Natural killer cell (primary cell): ENCODE measurements at regions not wholly inside any gene's neighbourhood (a gene's known extent, or its start where the extent isn't known, plus 50 kb on each side); places are given as distances from the start of the nearest gene placed in this dataset.

Experiments
- ATAC-seq, 3 donors: fragments of 150-1000 bp in 2 of 3; fragments of 200-7000 bp in 1 of 3; cut with Tn5 transposase; 1 replicate in 1 of 3; 2 replicates in 2 of 3; pipeline ENCODE4 v1.10.0; 2021; ENCODE audit warnings: mild to moderate bottlenecking in 2 of 3, moderate library complexity in 2 of 3
- DNase-seq, 2 donors: peaks; one replicate each; pipeline versions ENCODE4 v3.0.0 to v3.0.0-alpha.2; 2013 to 2021; ENCODE audit warnings: mixed read lengths in 1 of 2
- H3K27ac ChIP-seq: one replicate; pipeline ENCODE4 v1.5.1; 2013; ENCODE audit warnings: mild to moderate bottlenecking, low read length
- H3K27me3 ChIP-seq: one replicate; pipeline ENCODE4 v1.6.1; 2013; ENCODE audit warnings: low read length; ENCODE audit not compliant: control insufficient read depth, insufficient read depth
- H3K36me3 ChIP-seq: one replicate; pipeline ENCODE4 v1.6.1; 2013; ENCODE audit warnings: low read length; ENCODE audit not compliant: control insufficient read depth, insufficient read depth
- H3K4me1 ChIP-seq: one replicate; pipeline ENCODE4 v1.6.1; 2013; ENCODE audit warnings: low read length; ENCODE audit not compliant: control insufficient read depth, insufficient read depth
- H3K4me3 ChIP-seq: one replicate; pipeline ENCODE4 v1.5.1; 2013; ENCODE audit warnings: low read length
- H3K9me3 ChIP-seq: one replicate; pipeline ENCODE4 v1.6.1; 2013; ENCODE audit warnings: low read length; ENCODE audit not compliant: control insufficient read depth, insufficient read depth
- H3K27ac Mint-ChIP-seq, 2 donors: one replicate each; pipeline ENCODE4 v1.8.0; 2022; ENCODE audit warnings: mild to moderate bottlenecking in 2 of 2, mixed read lengths in 2 of 2, moderate library complexity in 1 of 2
- H3K27me3 Mint-ChIP-seq, 2 donors: one replicate each; pipeline ENCODE4 v1.8.0; 2022; ENCODE audit warnings: low read depth in 2 of 2, mixed read lengths in 2 of 2
- H3K36me3 Mint-ChIP-seq: one replicate; pipeline ENCODE4 v1.8.0; 2022; ENCODE audit warnings: mixed read lengths
- H3K4me1 Mint-ChIP-seq, 2 donors: one replicate each; pipeline ENCODE4 v1.8.0; 2022; ENCODE audit warnings: mixed read lengths in 2 of 2
- H3K4me3 Mint-ChIP-seq: one replicate; pipeline ENCODE4 v1.8.0; 2022; ENCODE audit warnings: mild to moderate bottlenecking, moderate library complexity, mixed read lengths
- H3K9me3 Mint-ChIP-seq, 2 donors: one replicate each; pipeline ENCODE4 v1.8.0; 2022; ENCODE audit warnings: mixed read lengths in 2 of 2
- WGBS: methylation state at CpG from one replicate; pipeline ENCODE4 v1.1.7; 2013; ENCODE audit warnings: missing lambda C conversion rate; ENCODE audit not compliant: insufficient coverage; 5-methylcytosine and 5-hydroxymethylcytosine counted together
- intact Hi-C: fragments of 100-400 bp; cut with micrococcal nuclease; formaldehyde crosslinking; loops from one replicate; pipeline ENCODE4 v1.14.2; 2022
- TF ChIP-seq, protein P1 (sequence below): fragments of 200-600 bp; IDR thresholded peaks from one replicate; pipeline ENCODE4 v1.8.0; 2022; ENCODE audit warnings: antibody characterized with exemption

DNA sequence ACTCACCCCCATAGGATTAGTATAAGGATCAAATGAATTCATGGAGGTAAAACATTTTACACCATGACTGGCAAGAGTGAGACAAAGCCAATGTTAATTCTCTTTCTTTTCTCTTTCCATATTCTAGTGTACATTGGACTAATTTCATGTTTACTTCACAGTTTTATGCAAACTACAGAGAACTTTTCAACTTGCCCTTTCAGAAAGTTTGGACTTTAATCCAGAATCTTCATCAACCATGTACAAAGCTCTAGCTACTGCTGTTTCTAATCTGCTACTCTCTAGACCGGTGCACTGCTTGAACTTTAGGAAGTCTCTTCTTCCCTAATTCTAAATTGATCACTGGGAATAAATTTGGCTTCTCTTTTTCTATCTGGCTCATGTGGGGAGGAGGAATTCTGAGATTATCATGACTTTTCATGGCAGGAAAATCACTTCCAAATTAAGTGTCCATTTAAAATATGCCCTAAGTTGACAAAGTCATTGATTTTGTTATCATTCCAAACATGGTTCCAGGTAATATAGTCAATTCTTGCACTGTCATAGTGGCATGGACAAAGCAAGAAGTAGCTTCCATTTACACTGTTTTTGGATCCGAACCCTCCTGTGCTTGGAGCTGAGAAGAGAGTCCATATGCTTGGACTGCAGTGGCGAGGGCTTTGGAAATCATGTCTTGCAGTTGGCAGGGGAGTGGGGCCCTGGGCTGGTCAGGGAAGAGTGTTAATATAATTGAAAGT lies 903.3 kb downstream of the CCSER2 start:
- 73% methylated on average over 3 of the region's 3 CpGs for WGBS
- Mint-ChIP-seq H3K27me3 (no peaks in the 10 kb centered on the region), H3K4me3 (no peak overlapping the region), H3K27ac (no peak overlapping the region), H3K9me3 (peaks cover 5 to 9% of the 10 kb centered on the region in 2 donors), H3K4me1 (no peaks in the 10 kb centered on the region), H3K36me3 (no peaks in the 10 kb centered on the region)
- Histone ChIP-seq H3K4me3 (no peak overlapping the region), H3K9me3 (no peaks in the 10 kb centered on the region), H3K4me1 (no peaks in the 10 kb centered on the region), H3K27me3 (no peaks in the 10 kb centered on the region), H3K27ac (no peak overlapping the region), H3K36me3 (no peaks in the 10 kb centered on the region)
- intact Hi-C loops: no loop called here
- ATAC-seq: no peak
- DNase-seq: no peak
- TF ChIP-seq, protein P1, sequence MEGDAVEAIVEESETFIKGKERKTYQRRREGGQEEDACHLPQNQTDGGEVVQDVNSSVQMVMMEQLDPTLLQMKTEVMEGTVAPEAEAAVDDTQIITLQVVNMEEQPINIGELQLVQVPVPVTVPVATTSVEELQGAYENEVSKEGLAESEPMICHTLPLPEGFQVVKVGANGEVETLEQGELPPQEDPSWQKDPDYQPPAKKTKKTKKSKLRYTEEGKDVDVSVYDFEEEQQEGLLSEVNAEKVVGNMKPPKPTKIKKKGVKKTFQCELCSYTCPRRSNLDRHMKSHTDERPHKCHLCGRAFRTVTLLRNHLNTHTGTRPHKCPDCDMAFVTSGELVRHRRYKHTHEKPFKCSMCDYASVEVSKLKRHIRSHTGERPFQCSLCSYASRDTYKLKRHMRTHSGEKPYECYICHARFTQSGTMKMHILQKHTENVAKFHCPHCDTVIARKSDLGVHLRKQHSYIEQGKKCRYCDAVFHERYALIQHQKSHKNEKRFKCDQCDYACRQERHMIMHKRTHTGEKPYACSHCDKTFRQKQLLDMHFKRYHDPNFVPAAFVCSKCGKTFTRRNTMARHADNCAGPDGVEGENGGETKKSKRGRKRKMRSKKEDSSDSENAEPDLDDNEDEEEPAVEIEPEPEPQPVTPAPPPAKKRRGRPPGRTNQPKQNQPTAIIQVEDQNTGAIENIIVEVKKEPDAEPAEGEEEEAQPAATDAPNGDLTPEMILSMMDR: no peak

DNA sequence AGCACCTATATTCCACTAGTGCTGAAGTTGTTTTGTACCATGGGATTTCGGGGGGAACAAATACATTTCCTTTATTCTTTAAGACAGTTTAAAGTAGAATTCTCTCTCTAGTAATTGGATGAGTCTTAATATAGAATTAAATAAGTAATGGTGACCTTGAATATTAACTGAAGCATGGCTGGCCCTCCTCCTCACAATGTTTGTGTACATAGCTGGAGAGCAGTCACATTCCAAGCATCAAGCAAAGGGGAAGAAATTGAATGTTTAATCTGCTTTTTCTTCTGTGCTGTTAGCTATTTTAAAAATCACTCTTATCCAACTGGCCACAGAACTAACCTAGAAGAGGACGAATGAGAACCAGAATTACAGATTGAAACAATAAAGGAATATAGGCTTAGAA lies 906.9 kb downstream of the CCSER2 start:
- ATAC-seq (no peak), DNase-seq (no peak)
- Mint-ChIP-seq H3K9me3 (peaks cover under 1% of the 10 kb centered on the region in 2 donors), H3K4me1 (no peaks in the 10 kb centered on the region), H3K27me3 (no peaks in the 10 kb centered on the region), H3K4me3 (no peak overlapping the region), H3K27ac (no peak overlapping the region), H3K36me3 (no peaks in the 10 kb centered on the region)
- Histone ChIP-seq H3K27me3 (no peaks in the 10 kb centered on the region), H3K27ac (no peak overlapping the region), H3K4me3 (no peak overlapping the region), H3K4me1 (no peaks in the 10 kb centered on the region), H3K36me3 (no peaks in the 10 kb centered on the region), H3K9me3 (no peaks in the 10 kb centered on the region)
- no CpG with 5 or more reads among the region's 2 CpGs for WGBS
- TF ChIP-seq, protein P1: no peak
- intact Hi-C loops: no loop called here

DNA sequence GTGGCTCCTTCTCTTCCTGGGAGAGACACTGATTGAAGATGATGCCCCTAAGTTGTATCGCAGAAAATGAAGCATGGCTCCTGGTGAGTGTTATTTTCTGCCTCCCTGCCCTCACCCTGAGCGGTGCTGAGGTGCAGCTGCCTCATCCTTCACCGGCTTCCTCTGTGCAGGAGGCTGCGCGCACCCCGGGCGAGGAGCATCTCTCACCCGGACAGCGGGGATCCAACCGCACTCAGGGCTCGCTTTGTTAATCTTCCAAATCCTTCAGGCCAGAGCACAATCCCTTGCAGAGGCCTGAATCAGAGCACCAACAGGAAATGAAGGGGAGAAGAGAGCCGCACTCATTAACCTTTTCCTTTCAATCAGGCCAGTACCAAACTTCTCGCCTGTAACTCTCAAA lies 910.3 kb downstream of the CCSER2 start:
- Mint-ChIP-seq H3K27me3 (no peaks in the 10 kb centered on the region), H3K4me1 (no peaks in the 10 kb centered on the region), H3K4me3 (no peak overlapping the region), H3K36me3 (no peaks in the 10 kb centered on the region), H3K9me3 (peaks cover 0 to 3% of the 10 kb centered on the region in 2 donors), H3K27ac (no peak overlapping the region)
- Histone ChIP-seq H3K9me3 (no peaks in the 10 kb centered on the region), H3K27me3 (no peaks in the 10 kb centered on the region), H3K36me3 (no peaks in the 10 kb centered on the region), H3K4me1 (no peaks in the 10 kb centered on the region), H3K27ac (no peak overlapping the region), H3K4me3 (no peak overlapping the region)
- ATAC-seq (no peak), DNase-seq (no peak)
- WGBS: 93% methylated on average over 12 of the region's 13 CpGs
- TF ChIP-seq, protein P1: no peak
- intact Hi-C loops: no loop called here

DNA sequence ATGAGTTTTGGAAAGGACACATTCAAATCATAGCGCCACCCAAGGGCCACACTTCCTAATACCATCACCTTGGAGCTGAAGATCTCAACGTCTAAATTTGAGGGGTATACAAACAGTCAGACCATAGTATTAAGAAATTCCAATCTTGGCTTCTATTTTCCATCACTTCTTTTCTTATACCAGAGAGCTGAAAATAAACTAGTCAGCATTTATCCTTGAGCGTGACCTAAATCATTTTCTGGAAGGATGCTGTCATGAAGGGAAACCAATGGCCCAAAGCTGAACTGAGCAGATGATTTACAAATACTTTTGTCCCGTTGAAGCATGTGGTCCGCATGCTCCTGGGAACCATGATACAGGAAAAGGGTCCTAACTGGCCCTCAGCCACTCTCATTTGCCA lies 921.9 kb downstream of the CCSER2 start:
- DNase-seq (no peak), ATAC-seq (no peak)
- H3K27me3 Mint-ChIP-seq: no peaks in the 10 kb centered on the region
- Histone ChIP-seq H3K4me1 (no peaks in the 10 kb centered on the region), H3K9me3 (no peaks in the 10 kb centered on the region), H3K36me3 (no peaks in the 10 kb centered on the region), H3K4me3 (no peak overlapping the region), H3K27me3 (no peaks in the 10 kb centered on the region), H3K27ac (no peak overlapping the region)
- intact Hi-C loops: no loop called here
- no peaks in the 10 kb centered on the region for H3K36me3 Mint-ChIP-seq
- no peak overlapping the region for H3K27ac Mint-ChIP-seq
- peaks cover 2% of the 10 kb centered on the region in 2 donors for H3K9me3 Mint-ChIP-seq
- H3K4me3 Mint-ChIP-seq: no peak overlapping the region
- TF ChIP-seq, protein P1: no peak
- 87% methylated on average over 5 of the region's 5 CpGs for WGBS
- H3K4me1 Mint-ChIP-seq: no peaks in the 10 kb centered on the region
